ENCODE measurements at regions not wholly inside any gene's neighbourhood (a gene's known extent, or its start where the extent isn't known, plus 50 kb on each side); places are given as distances from the start of the nearest gene placed in this dataset.
A peak's percentile ranks its signal among the peaks of the same experiment; 100 is the strongest.
"Not testable (repeated sequence)": the region's sequence is repeated elsewhere in the genome, so short reads cannot be mapped to it uniquely, and the experiment has no call there.

DNA sequence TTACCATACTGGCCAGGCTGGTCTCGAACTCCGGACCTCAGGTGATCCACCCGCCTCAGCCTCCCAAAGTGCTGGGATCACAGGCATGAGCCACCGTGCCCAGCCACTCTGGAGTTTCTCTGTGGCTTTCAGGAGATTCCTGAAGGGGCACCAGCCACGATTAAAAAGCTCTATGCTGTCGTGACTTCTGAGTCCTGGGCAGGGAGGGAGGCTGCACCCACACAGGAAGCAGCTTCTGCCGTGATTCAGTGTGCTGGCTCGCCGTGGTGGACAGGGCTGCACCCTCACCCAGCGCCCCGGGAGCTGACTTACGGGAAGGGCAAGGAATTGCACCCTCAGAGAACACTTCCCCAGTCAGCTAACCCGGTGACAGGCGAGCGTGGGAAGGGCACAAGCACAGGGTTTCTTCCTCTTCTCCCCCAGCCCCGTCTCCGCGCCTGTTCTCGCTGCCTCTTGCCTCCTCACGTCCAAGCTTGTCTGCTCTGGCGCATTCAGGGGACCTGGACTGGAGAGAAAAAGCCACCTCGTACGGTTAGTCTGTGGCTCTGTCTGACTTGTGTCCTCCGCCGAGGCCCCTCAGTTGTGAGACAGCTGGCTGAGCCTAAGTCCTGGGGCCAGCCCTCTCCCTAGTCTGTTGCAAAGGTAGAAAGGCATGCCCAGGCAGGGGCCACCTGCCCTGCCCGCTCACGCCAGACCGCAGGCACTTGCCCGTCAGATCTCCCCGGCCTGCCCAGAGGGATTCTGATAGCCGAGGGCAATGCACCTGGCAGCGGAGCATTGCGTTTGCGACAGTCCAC lies 145.0 kb downstream of the SEC14L1 start:
- no peaks in the 10 kb centered on the region for H3K36me3 Mint-ChIP-seq
- H3K27me3 Mint-ChIP-seq: no peaks in the 10 kb centered on the region
- H3K9me3 Mint-ChIP-seq: no peaks in the 10 kb centered on the region
- peaks cover 9% of the 10 kb centered on the region for H3K4me1 Mint-ChIP-seq
- no peak overlapping the region for H3K4me3 Mint-ChIP-seq
- peak overlapping the region; percentile 35 for H3K27ac Mint-ChIP-seq

DNA sequence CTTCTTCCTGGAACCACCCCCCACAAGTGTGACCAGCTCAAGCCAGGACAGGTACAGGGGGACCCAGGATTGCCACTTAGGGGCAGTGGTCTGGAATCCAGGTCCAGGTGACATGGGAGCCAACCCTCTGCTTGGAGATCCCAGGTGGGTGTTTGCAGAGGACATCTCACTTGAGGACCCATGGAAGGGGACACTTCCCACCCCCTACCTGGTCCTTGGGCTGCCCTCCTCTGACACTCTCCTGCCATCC lies 145.5 kb downstream of the SEC14L1 start:
- Mint-ChIP-seq H3K27ac (no peak overlapping the region), H3K27me3 (no peaks in the 10 kb centered on the region), H3K4me1 (peaks cover 9% of the 10 kb centered on the region), H3K36me3 (no peaks in the 10 kb centered on the region), H3K4me3 (no peak overlapping the region), H3K9me3 (no peaks in the 10 kb centered on the region)

DNA sequence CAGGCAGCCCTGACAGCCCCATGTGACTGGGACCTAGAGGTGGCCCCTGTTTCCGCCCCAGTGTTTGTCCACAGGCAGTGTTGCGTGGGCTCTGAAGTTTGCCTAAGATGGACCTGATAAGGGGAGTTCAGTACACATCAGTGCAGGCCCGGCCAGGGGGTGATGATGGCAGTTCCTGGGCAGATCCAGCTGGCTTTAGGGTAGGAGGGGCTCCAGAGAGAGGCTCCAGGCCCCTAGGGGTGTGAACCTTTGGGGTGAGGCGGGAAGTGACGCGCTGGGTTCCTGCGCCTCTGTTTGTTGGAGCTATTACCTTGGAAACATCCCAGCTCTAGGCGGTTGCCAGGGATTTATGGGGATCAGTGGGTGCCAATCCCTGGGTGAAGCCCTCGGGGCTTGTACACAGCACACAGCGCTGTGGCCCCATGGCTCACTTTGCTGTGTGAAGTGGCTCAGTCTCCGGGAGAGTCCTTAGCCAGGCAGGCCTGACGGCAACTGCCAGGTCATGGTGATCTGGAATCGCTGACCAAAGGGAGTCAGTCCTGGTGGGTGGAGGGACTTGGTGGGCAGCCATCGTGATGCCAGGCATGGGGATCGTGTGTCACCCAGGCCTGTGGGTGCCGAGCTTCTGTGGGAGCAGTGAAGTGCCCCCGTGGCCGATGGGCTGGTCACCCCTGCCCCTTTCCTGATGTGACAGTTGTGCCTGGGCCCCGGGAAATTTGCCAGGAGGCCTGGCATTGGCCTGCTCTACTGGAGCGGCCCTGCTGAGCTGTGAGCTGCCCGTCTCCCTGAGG lies 146.1 kb downstream of the SEC14L1 start:
- Mint-ChIP-seq H3K36me3 (no peaks in the 10 kb centered on the region), H3K4me3 (no peak overlapping the region), H3K9me3 (no peaks in the 10 kb centered on the region), H3K4me1 (peaks cover 6% of the 10 kb centered on the region), H3K27me3 (no peaks in the 10 kb centered on the region), H3K27ac (no peak overlapping the region)

DNA sequence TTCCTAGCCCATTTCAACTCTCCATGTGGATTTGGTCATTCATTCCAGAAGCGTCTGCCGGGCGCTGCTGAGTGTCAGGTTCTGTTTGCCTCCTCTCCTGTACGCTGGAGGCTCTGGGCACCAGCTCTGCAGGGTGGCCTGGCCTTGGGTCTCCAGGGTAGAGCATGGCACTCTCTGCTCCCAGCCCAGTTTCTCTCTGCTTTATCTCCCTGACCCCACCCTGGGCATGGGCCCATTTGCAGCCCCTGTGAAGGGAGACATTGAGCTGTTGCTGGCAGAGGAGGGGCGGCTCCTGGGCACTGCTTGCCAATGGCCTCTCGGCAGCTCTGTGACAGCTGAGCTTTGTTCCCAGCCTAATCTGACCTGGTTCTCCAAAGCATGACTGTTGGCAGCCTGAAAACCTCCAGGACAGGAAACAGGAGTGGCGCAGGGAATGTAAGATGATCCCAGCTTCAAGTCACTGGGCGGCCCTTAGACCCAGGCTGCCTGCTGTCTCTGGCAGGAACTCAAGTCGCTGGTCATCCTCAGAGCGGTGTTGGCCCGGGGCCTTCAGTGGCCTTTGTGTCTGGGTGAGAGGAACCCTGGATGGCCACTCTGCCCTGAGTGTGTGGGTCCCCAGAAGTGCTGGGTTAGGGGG lies 146.8 kb downstream of the SEC14L1 start:
- no peak overlapping the region for H3K4me3 Mint-ChIP-seq
- H3K9me3 Mint-ChIP-seq: no peaks in the 10 kb centered on the region
- no peaks in the 10 kb centered on the region for H3K36me3 Mint-ChIP-seq
- no peaks in the 10 kb centered on the region for H3K27me3 Mint-ChIP-seq
- H3K4me1 Mint-ChIP-seq: no peaks in the 10 kb centered on the region
- no peak overlapping the region for H3K27ac Mint-ChIP-seq

DNA sequence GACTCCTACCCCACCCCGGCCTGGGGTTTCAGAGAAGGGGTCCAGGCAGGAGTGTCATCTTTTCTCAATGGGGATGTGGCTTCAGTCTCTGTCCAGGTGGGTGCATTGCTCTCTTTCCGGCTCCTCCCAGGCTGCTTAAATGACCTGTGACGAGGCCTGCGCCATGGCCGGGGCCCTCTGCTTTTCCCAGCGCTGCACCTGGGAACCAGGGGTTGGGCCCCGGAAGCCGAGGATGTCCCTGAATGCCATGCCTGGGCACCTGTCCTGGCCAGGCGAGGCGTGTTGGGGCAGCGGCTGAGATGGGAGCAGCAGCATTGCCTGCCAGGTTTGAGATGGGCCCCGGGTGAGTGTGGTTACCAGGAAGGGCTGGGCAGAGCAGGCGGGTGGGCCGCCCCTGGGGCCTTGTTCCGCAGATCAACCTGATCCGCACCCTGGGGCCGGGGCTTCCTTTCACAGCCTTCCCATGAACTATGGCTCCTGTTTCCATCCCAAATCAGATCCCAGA lies 147.4 kb downstream of the SEC14L1 start:
- Mint-ChIP-seq H3K4me3 (no peak overlapping the region), H3K27me3 (no peaks in the 10 kb centered on the region), H3K27ac (no peak overlapping the region), H3K36me3 (no peaks in the 10 kb centered on the region), H3K9me3 (no peaks in the 10 kb centered on the region), H3K4me1 (no peaks in the 10 kb centered on the region)

- not testable (repeated sequence) for H3K4me1 Mint-ChIP-seq, H3K27ac Mint-ChIP-seq, H3K36me3 Mint-ChIP-seq, H3K4me3 Mint-ChIP-seq, H3K27me3 Mint-ChIP-seq, H3K9me3 Mint-ChIP-seq
Observed at GRCh38 chr17:77290759-77291558, 150.2 kb downstream of the SEC14L1 start.

GRCh38 chr17:77291591-77292386 lies 151.0 kb downstream of the SEC14L1 start:
- Mint-ChIP-seq H3K36me3 (no peaks in the 10 kb centered on the region), H3K4me3 (no peak overlapping the region), H3K27me3 (no peaks in the 10 kb centered on the region), H3K4me1 (no peaks in the 10 kb centered on the region), H3K9me3 (no peaks in the 10 kb centered on the region), H3K27ac (no peak overlapping the region)

DNA sequence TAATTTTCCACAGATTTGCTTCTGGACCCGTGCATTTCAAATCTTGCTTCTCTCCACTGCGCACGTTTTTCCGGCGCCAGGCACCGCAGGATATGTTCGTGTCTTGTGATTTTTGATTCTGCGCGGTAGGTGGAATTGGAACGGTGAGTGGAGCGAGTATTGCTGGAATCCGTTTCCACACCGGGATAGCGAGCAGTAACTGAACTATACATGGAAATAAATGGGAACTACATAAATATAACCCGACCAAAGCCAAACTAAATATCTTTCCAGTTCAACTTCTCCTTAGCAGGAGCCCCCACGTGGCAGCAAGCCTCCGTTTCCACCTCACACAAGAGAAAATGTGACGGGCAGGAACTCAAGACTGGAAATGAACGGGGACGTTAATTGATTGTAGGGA lies 154.0 kb downstream of the SEC14L1 start:
- Mint-ChIP-seq H3K4me3 (no peak overlapping the region), H3K36me3 (no peaks in the 10 kb centered on the region), H3K9me3 (no peaks in the 10 kb centered on the region), H3K27me3 (no peaks in the 10 kb centered on the region), H3K4me1 (no peaks in the 10 kb centered on the region), H3K27ac (no peak overlapping the region)

- Mint-ChIP-seq H3K27me3 (no peaks in the 10 kb centered on the region), H3K4me1 (no peaks in the 10 kb centered on the region), H3K9me3 (no peaks in the 10 kb centered on the region), H3K36me3 (no peaks in the 10 kb centered on the region), H3K27ac (no peak overlapping the region), H3K4me3 (no peak overlapping the region)
Observed at GRCh38 chr17:77295241-77295853, 154.6 kb downstream of the SEC14L1 start.

GRCh38 chr17:77296769-77297409 lies 156.1 kb downstream of the SEC14L1 start:
- H3K27ac Mint-ChIP-seq: no peak overlapping the region
- no peaks in the 10 kb centered on the region for H3K27me3 Mint-ChIP-seq
- H3K9me3 Mint-ChIP-seq: no peaks in the 10 kb centered on the region
- no peaks in the 10 kb centered on the region for H3K4me1 Mint-ChIP-seq
- H3K4me3 Mint-ChIP-seq: no peak overlapping the region
- H3K36me3 Mint-ChIP-seq: no peaks in the 10 kb centered on the region

DNA sequence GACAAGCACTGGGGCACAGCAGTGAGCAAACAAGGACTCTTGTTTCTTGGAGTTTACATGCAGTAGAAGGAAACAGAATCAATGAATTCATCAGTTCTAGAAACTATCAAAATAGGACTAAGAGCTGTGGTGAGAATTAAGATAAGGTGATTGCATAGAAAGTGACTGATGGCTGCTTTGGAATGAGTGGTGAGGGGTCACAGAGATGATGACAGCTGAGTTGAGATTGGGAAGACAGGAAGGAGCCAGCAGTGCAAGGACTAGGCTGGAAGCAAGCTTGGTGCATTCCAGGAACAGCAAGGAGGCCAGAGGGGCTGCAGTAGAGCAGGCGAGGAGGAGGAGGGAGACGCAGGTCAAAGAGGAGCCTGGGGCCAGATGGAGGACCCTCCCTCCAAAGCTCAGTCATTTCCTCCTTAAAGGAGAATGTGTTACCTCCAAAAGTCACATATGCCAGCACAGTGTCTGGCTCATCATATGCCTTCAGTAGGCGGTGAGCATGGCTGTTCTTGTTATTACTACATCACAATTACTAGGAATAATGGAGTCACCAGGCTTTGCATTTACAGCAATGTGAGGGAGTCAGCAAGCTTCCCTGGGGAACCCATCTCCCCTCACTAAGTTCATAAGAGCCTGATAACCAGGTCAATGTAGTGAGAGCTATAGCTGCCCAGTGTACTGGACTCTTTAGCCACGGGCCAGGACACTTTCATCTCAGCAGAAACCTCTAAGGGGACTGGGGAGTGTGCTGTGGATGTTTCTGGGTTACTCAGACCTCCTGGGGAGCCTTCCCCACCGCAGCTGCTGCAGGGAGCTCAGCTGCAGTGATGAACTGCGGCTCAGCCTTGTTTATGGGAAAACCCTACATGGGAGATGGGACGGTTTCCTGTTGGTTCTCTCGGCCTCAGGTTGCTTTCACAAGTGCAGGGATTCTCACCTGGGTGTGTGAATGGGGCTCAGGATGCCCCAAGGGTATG lies 157.2 kb downstream of the SEC14L1 start:
- no peaks in the 10 kb centered on the region for H3K36me3 Mint-ChIP-seq
- no peak overlapping the region for H3K27ac Mint-ChIP-seq
- no peak overlapping the region for H3K4me3 Mint-ChIP-seq
- no peaks in the 10 kb centered on the region for H3K9me3 Mint-ChIP-seq
- H3K4me1 Mint-ChIP-seq: no peaks in the 10 kb centered on the region
- no peaks in the 10 kb centered on the region for H3K27me3 Mint-ChIP-seq

GRCh38 chr17:77298811-77299210 lies 158.0 kb downstream of the SEC14L1 start:
- H3K9me3 Mint-ChIP-seq: no peaks in the 10 kb centered on the region
- H3K27ac Mint-ChIP-seq: no peak overlapping the region
- no peaks in the 10 kb centered on the region for H3K36me3 Mint-ChIP-seq

DNA sequence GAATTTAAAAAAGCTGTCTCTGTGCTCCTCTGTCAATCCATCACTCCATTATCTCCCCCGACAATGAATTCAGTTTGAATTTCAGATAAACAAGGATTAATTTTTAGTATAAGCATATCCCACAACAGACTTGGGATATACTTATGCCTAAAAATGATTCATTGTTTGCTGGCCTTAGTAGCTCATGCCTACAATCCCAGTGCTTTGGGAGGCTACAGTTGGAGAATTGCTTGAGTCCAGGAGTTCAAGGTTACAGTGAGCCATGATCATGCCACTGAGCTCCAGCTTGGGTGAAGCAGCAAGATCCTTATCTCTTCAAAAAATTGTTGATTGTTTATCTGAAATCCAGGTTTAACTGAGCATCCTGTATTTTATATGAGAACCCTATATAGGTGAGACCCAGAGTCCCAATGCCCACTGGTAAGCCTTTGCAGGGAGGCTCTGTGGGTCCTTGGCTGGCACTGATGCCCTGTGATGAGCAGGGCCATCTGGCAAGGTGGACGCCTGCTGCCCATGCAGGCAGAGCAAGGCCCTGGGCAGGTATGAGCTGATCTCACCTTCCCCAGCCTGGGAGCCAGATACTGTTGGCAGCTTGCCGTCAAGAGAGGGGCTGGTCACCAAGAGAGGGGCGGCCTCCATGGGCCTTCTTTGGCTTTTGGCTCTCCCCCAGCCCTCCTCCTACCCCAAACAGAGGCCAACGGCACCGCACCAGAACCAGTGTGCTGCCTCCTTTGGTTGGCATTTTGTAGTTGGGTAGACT lies 158.7 kb downstream of the SEC14L1 start:
- Mint-ChIP-seq H3K9me3 (no peaks in the 10 kb centered on the region), H3K27me3 (no peaks in the 10 kb centered on the region), H3K4me3 (no peak overlapping the region), H3K27ac (no peak overlapping the region), H3K36me3 (no peaks in the 10 kb centered on the region), H3K4me1 (no peaks in the 10 kb centered on the region)

More at GRCh38 chr17:77298811-77299210, 158.0 kb downstream of the SEC14L1 start:
- Mint-ChIP-seq H3K4me1 (no peaks in the 10 kb centered on the region), H3K27me3 (no peaks in the 10 kb centered on the region), H3K4me3 (no peak overlapping the region)

All from activated naive CD4-positive, alpha-beta T cell treated with anti-CD3 and anti-CD28 coated beads, Interleukin-2, amount 50 U/mL, for 24 hours (primary cell).